22Rv1 (cell line): ENCODE measurements at regions not wholly inside any gene's neighbourhood (a gene's known extent, or its start where the extent isn't known, plus 50 kb on each side); places are given as distances from the start of the nearest gene placed in this dataset.

ENCODE experiments used
- ZFX ChIP-seq: fragments of 450-650 bp; IDR thresholded peaks from 2 replicates; pipeline ENCODE4 v1.6.1; 2017; ENCODE audit warnings: antibody characterized with exemption, borderline replicate concordance
- TF ChIP-seq, protein P1 (sequence below): fragments of 450-650 bp; IDR thresholded peaks from 2 replicates; pipeline ENCODE4 v1.5.1; 2017; ENCODE audit warnings: mild to moderate bottlenecking

DNA sequence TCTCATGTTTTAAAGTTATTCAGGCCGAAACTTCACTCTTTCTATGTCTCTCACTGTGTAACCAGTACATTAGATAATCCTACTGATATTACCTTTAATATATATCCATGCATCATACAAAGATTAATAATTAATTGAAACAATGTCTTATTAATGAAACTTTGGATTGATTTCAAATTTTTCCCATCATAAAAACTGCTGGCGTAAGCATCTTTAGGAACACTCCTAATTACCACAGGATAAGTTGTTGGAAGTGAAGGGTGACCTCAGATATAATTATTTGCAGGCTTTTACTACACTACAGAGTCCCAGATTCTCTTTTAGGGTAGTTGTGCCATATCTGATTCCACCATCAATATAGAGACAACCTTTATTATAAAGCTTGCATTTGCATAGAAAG is 181.3 kb upstream of the SFRP2 start:
- TF ChIP-seq, protein P1, sequence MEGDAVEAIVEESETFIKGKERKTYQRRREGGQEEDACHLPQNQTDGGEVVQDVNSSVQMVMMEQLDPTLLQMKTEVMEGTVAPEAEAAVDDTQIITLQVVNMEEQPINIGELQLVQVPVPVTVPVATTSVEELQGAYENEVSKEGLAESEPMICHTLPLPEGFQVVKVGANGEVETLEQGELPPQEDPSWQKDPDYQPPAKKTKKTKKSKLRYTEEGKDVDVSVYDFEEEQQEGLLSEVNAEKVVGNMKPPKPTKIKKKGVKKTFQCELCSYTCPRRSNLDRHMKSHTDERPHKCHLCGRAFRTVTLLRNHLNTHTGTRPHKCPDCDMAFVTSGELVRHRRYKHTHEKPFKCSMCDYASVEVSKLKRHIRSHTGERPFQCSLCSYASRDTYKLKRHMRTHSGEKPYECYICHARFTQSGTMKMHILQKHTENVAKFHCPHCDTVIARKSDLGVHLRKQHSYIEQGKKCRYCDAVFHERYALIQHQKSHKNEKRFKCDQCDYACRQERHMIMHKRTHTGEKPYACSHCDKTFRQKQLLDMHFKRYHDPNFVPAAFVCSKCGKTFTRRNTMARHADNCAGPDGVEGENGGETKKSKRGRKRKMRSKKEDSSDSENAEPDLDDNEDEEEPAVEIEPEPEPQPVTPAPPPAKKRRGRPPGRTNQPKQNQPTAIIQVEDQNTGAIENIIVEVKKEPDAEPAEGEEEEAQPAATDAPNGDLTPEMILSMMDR: no peak
- TF ChIP-seq ZFX: no peak
